Liver (tissue), 8 donors: ENCODE measurements at regions not wholly inside any gene's neighbourhood (a gene's known extent, or its start where the extent isn't known, plus 50 kb on each side); places are given as distances from the start of the nearest gene placed in this dataset.
A peak's percentile ranks its signal among the peaks of the same experiment; 100 is the strongest.

ENCODE experiments used
- DNase-seq: peaks from one replicate; pipeline ENCODE4 v3.0.0-alpha.2; 2017; ENCODE audit warnings: low spot score
- H3K27ac ChIP-seq, 2 donors: one replicate each; pipeline ENCODE4 v1.7.0; 2013; ENCODE audit warnings: inconsistent platforms in 2 of 2, low read length in 2 of 2, control low read depth in 1 of 2, low read depth in 1 of 2, mild to moderate bottlenecking in 1 of 2
- H3K27me3 ChIP-seq, 4 donors: one replicate each; pipeline versions ENCODE4 v1.6.1 to v1.7.0; 2013; ENCODE audit warnings: low read length in 3 of 4, inconsistent platforms in 1 of 4, mild to moderate bottlenecking in 1 of 4, moderate library complexity in 1 of 4; ENCODE audit not compliant: control insufficient read depth in 4 of 4, insufficient read depth in 4 of 4
- H3K36me3 ChIP-seq, 4 donors: one replicate each; pipeline versions ENCODE4 v1.6.1 to v1.7.0; 2013; ENCODE audit warnings: low read length in 3 of 4, mild to moderate bottlenecking in 3 of 4, low read depth in 1 of 4, moderate library complexity in 1 of 4; ENCODE audit not compliant: control insufficient read depth in 4 of 4, insufficient read depth in 3 of 4
- H3K4me1 ChIP-seq, 4 donors: one replicate each; pipeline versions ENCODE4 v1.6.1 to v1.7.0; 2013; ENCODE audit warnings: low read length in 3 of 4, mild to moderate bottlenecking in 3 of 4, moderate library complexity in 1 of 4; ENCODE audit not compliant: control insufficient read depth in 4 of 4, insufficient read depth in 4 of 4
- H3K4me3 ChIP-seq, 3 donors: one replicate each; pipeline versions ENCODE4 v1.6.1 to v1.7.0; 2013; ENCODE audit warnings: low read length in 3 of 3, control low read depth in 1 of 3, low read depth in 1 of 3, mild to moderate bottlenecking in 1 of 3
- H3K9ac ChIP-seq, 2 donors: one replicate each; pipeline ENCODE4 v1.7.0; 2013; ENCODE audit warnings: low read length in 2 of 2, mild to moderate bottlenecking in 2 of 2, moderate library complexity in 2 of 2, control low read depth in 1 of 2, low read depth in 1 of 2
- H3K9me3 ChIP-seq, 4 donors: one replicate each; pipeline versions ENCODE4 v1.6.1 to v1.7.0; 2013; ENCODE audit warnings: low read length in 3 of 4; ENCODE audit not compliant: control insufficient read depth in 4 of 4
- EGR1 ChIP-seq, 2 donors: IDR thresholded peaks; 2 replicates each; pipeline ENCODE4 v1.6.1; 2016 to 2018; ENCODE audit warnings: antibody characterized with exemption in 2 of 2, low read depth in 2 of 2
- GABPA ChIP-seq, 2 donors: IDR thresholded peaks in 1 of 2; conservative IDR thresholded peaks in 1 of 2; 2 replicates each; pipeline ENCODE4 v1.6.1; 2016; ENCODE audit warnings: antibody characterized with exemption in 2 of 2, mild to moderate bottlenecking in 1 of 2, moderate library complexity in 1 of 2
- HNF4A ChIP-seq, 2 donors: conservative IDR thresholded peaks; 2 replicates each; pipeline ENCODE4 v1.6.1; 2016; ENCODE audit warnings: antibody characterized with exemption in 2 of 2, mild to moderate bottlenecking in 2 of 2
- HNF4G ChIP-seq: IDR thresholded peaks from 2 replicates; pipeline ENCODE4 v1.6.1; 2016; ENCODE audit warnings: antibody characterized with exemption
- JUND ChIP-seq, 2 donors: IDR thresholded peaks; 2 replicates each; pipeline ENCODE4 v1.6.1; 2016; ENCODE audit warnings: antibody characterized with exemption in 2 of 2
- NR2F2 ChIP-seq: IDR thresholded peaks from 2 replicates; pipeline ENCODE4 v1.6.1; 2016; ENCODE audit warnings: antibody characterized with exemption
- RAD21 ChIP-seq, 2 donors: IDR thresholded peaks; 2 replicates each; pipeline ENCODE4 v1.6.1; 2016; ENCODE audit warnings: antibody characterized with exemption in 2 of 2, mild to moderate bottlenecking in 2 of 2
- SP1 ChIP-seq: IDR thresholded peaks from 2 replicates; pipeline ENCODE4 v1.6.1; 2018; ENCODE audit warnings: antibody characterized with exemption, mild to moderate bottlenecking
- YY1 ChIP-seq: IDR thresholded peaks from 2 replicates; pipeline ENCODE4 v1.6.1; 2016; ENCODE audit warnings: antibody characterized with exemption, mild to moderate bottlenecking
- ZBTB33 ChIP-seq: IDR thresholded peaks from 2 replicates; pipeline ENCODE4 v1.6.1; 2016; ENCODE audit warnings: antibody characterized with exemption
- WGBS: extraction: QIAGEN DNeasy Blood & Tissue Kit; methylation state at CpG from one replicate; pipeline ENCODE4 v1.1.7; 2013; 5-methylcytosine and 5-hydroxymethylcytosine counted together
- TF ChIP-seq, protein P1 (sequence below): IDR thresholded peaks from 2 replicates; pipeline ENCODE4 v1.6.1; 2016; ENCODE audit warnings: antibody characterized with exemption
- TF ChIP-seq, protein P2 (sequence below): IDR thresholded peaks from 2 replicates; pipeline ENCODE4 v1.6.1; 2016; ENCODE audit warnings: antibody characterized with exemption, mild to moderate bottlenecking
- TF ChIP-seq, protein P3 (sequence below): fragments of 150-350 bp; IDR thresholded peaks from 2 replicates; pipeline ENCODE4 v1.5.1; 2017; ENCODE audit warnings: improper control_type of control experiment, low read depth, low read length; ENCODE audit not compliant: missing input control
- donor health status: healthy.
- donor health status: healthy.
- donor health status: healthy.
- donor health status: healthy.
- donor health status: healthy.

DNA sequence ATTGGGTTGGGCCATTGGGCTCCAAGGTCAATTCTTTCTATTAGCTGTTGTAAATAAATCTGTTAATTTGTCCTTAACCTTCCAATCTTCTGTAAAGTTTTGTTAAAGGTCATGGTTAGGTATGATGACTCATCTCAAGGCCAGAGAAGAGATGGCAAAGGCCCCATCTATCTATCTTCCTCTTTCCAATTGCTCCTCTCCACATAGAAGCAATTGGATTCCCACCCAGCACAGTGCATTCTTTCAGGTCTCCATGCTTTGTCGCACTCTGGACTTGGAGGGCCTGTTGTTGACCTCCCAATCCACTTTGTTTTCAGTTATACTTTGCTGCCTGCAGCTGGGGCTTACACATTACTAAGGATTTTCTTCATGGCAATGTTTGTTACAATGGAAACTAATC, 118.5 kb downstream of the MFAP3L start:
- H3K4me1 ChIP-seq, result peaks cover 5 to 37% (median 21%) of the 10 kb centered on the region in 4 donors
- H3K4me3 ChIP-seq, result no peak overlapping the region
- TF ChIP-seq JUND (IDR thresholded peaks at IDR 0.05) (no peak), HNF4G (no peak), SP1 (no peak), NR2F2 (no peak), EGR1 (IDR thresholded peaks at IDR 0.05; ENCODE audit: low read depth in 2 of 2) (no peak), RAD21 (IDR thresholded peaks at IDR 0.05) (no peak), HNF4A (conservative IDR thresholded peaks at IDR 0.05) (no peak), GABPA (IDR thresholded peaks at IDR 0.05 in 1 of 2, conservative IDR thresholded peaks at IDR 0.05 in 1 of 2) (no peak)
- TF ChIP-seq, protein P1, sequence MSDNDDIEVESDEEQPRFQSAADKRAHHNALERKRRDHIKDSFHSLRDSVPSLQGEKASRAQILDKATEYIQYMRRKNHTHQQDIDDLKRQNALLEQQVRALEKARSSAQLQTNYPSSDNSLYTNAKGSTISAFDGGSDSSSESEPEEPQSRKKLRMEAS, result no peak
- TF ChIP-seq, protein P2, sequence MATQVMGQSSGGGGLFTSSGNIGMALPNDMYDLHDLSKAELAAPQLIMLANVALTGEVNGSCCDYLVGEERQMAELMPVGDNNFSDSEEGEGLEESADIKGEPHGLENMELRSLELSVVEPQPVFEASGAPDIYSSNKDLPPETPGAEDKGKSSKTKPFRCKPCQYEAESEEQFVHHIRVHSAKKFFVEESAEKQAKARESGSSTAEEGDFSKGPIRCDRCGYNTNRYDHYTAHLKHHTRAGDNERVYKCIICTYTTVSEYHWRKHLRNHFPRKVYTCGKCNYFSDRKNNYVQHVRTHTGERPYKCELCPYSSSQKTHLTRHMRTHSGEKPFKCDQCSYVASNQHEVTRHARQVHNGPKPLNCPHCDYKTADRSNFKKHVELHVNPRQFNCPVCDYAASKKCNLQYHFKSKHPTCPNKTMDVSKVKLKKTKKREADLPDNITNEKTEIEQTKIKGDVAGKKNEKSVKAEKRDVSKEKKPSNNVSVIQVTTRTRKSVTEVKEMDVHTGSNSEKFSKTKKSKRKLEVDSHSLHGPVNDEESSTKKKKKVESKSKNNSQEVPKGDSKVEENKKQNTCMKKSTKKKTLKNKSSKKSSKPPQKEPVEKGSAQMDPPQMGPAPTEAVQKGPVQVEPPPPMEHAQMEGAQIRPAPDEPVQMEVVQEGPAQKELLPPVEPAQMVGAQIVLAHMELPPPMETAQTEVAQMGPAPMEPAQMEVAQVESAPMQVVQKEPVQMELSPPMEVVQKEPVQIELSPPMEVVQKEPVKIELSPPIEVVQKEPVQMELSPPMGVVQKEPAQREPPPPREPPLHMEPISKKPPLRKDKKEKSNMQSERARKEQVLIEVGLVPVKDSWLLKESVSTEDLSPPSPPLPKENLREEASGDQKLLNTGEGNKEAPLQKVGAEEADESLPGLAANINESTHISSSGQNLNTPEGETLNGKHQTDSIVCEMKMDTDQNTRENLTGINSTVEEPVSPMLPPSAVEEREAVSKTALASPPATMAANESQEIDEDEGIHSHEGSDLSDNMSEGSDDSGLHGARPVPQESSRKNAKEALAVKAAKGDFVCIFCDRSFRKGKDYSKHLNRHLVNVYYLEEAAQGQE, result no peak
- TF ChIP-seq, protein P3, sequence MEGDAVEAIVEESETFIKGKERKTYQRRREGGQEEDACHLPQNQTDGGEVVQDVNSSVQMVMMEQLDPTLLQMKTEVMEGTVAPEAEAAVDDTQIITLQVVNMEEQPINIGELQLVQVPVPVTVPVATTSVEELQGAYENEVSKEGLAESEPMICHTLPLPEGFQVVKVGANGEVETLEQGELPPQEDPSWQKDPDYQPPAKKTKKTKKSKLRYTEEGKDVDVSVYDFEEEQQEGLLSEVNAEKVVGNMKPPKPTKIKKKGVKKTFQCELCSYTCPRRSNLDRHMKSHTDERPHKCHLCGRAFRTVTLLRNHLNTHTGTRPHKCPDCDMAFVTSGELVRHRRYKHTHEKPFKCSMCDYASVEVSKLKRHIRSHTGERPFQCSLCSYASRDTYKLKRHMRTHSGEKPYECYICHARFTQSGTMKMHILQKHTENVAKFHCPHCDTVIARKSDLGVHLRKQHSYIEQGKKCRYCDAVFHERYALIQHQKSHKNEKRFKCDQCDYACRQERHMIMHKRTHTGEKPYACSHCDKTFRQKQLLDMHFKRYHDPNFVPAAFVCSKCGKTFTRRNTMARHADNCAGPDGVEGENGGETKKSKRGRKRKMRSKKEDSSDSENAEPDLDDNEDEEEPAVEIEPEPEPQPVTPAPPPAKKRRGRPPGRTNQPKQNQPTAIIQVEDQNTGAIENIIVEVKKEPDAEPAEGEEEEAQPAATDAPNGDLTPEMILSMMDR, result no peak
- no peaks in the 10 kb centered on the region for H3K9me3 ChIP-seq
- H3K27me3 ChIP-seq, result no peaks in the 10 kb centered on the region
- WGBS, result 94% methylated on average over 1 of the region's 1 CpG
- H3K36me3 ChIP-seq, result no peaks in the 10 kb centered on the region
- no peak overlapping the region for H3K27ac ChIP-seq
- no peak overlapping the region for H3K9ac ChIP-seq
- no peak for DNase-seq

GRCh38 chr4:169906821-169907220, 119.4 kb downstream of the MFAP3L start:
- Histone ChIP-seq H3K27ac (peak overlapping the region; percentile 23 to 53), H3K4me3 (no peak overlapping the region), H3K9me3 (no peaks in the 10 kb centered on the region), H3K36me3 (no peaks in the 10 kb centered on the region), H3K9ac (no peak overlapping the region), H3K4me1 (peaks cover 5 to 41% (median 21%) of the 10 kb centered on the region in 4 donors), H3K27me3 (no peaks in the 10 kb centered on the region)
- TF ChIP-seq SP1, result no peak
- TF ChIP-seq RAD21 (IDR thresholded peaks at IDR 0.05), result no peak
- no peak for TF ChIP-seq YY1
- no peak for TF ChIP-seq NR2F2
- no peak for TF ChIP-seq ZBTB33
- TF ChIP-seq EGR1 (IDR thresholded peaks at IDR 0.05; ENCODE audit: low read depth in 2 of 2), result no peak
- 30% methylated on average over 1 of the region's 1 CpG for WGBS
- DNase-seq, result no peak
